HuH-7 (cell line): ENCODE measurements at regions not wholly inside any gene's neighbourhood (a gene's known extent, or its start where the extent isn't known, plus 50 kb on each side); places are given as distances from the start of the nearest gene placed in this dataset.
"Not testable (repeated sequence)": the region's sequence is repeated elsewhere in the genome, so short reads cannot be mapped to it uniquely, and the experiment has no call there.

Experiments
- DNase-seq: peaks from one replicate; pipeline ENCODE4 v3.0.0; 2011; ENCODE audit warnings: low spot score

- DNase-seq: no peak
Measured at GRCh38 chr6:134634466-134634865, 315.4 kb downstream of the ALDH8A1 start.

DNA sequence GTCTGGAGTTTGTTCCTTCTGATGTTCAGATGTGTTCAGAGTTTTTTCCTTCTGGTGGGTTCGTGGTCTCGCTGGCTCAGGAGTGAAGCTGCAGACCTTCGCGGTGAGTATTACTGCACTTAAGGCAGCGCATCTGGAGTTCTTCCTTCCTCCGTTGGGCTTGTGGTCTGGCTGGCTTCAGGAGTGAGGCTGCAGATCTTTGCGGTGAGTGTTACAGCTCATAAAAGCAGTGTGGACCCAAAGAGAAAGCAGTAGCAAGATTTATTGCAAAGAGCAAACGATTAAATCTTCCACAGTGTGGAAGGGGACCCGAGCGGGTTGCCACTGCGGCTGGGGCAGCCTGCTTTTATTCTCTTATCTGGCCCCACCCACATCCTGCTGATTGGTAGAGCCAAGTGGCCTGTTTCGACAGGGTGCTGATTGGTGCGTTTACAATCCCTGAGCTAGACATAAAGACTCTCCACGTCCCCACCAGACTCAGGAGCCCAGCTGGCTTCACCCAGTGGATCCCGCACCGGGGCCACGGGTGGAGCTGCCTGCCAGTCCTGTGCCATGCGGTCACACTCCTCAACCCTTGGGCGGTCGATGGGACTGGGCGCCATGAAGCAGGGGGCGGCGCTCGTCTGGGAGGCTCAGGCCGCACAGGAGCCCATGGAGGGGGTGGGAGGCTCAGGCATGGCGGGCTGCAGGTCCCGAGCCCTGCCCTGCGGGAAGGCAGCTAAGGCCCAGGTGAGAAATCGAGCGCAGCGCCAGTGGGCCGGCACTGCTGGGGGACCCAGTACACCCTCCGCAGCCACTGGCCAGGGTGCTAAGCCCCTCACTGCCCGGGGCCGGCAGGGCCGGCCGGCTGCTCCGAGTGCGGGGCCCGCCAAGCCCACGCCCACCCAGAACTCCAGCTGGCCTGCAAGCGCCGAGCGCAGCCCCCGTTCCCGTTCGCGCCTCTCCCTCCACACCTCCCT is 315.3 kb upstream of the SGK1 start:
- not testable (repeated sequence) for DNase-seq

DNA sequence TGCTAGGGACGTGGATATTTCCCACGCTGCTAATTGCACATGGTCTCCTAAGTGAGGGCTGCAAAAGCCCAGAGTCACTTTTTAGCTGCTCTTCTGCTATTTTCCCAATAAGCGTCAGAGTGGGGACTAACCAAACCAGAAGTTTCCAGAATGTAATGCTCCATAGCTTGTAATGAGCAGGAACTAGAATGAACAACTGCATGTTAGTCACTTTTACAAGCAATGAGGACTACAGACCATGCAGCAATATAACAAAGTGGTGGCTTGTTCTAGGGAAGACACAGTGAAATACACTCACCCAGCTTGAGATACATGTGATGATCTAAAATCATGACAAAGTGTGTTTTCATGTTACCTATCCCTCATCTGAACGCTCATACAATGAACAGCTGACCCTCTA is 314.1 kb upstream of the SGK1 start:
- DNase-seq: no peak

GRCh38 chr6:134631398-134631924 is 313.5 kb upstream of the SGK1 start:
- DNase-seq: no peak

- DNase-seq: peak; percentile 33
Measured at GRCh38 chr6:134630508-134631121, 312.7 kb upstream of the SGK1 start.

GRCh38 chr6:134628154-134628553 is 310.2 kb upstream of the SGK1 start:
- no peak for DNase-seq

DNA sequence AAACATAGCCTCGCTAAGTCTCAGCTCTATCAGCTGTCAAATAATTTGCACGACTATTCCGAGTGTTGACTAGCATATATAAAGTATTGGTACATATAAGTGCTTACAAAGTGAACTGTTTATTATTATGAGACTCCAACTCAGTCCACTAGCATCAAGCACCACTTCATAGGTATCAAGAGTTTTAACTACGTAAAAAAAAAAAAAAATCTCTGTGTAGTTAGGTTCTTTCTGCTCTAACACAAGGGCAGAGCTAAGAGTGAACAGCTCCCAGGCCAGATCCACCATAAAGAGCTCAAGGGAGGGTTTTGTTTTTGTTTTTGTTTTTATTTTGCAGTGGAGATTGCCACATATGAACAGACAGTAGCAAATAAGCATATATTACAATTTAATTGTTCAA is 309.8 kb upstream of the SGK1 start:
- DNase-seq: no peak

GRCh38 chr6:134626589-134626988 is 308.7 kb upstream of the SGK1 start:
- DNase-seq: no peak

DNA sequence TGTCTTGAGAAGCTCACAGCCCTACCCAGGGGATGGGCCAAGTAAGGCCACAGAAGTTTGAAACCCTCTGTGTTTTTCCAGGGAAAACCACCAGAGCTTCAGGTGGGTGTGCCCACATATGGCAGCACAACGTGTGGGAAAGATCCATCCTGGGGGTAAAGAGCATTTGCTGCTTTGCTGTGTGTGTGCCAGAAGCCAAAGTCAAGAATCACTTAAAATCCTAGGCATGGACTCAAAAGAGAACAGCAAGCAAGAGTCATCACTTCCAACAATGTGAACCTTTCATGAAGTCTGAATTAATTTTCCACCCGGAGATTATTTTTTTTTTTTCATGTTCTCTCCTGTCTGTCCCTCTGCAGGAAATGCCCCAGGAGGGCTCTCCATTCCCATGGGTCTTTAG is 308.2 kb upstream of the SGK1 start:
- DNase-seq: no peak

DNA sequence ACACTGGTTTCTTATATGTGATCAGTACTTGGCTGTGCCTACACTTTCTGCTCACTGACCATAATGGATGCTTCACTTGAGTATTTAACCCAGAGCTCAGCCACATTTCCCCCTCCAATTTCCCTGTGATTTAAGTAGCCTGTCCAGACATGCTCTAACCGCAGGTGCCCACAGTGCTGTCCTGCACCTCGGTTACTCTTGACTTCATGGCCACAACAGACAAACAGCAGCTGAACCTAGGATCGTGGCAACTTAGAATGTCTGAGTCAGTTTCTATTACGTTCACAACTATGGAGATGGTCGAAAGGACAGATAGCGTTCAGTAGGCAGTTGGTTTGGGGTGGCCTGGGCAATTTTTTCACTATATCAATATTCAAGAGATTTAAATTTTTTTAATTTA is 306.9 kb upstream of the SGK1 start:
- no peak for DNase-seq

DNA sequence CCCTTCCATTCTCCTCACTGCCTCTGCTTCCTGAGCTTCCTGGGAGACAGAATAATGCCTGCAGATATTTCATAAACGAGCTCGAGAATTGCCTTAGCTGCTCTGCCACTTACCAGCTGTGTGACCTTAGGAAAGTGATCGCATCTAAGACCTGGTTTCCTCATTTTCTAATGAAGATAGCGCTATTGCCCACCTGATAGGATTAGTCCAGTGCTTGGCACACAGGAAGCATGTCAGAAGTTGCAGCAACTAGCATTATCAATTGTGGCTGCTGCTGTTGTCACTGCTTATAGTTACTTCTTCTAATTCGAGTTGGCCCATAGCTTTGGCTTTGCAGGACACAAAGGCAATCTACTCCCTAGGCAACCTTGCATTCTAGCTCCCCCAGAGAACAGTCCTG is 305.5 kb upstream of the SGK1 start:
- DNase-seq: no peak

GRCh38 chr6:134622382-134623173 is 304.7 kb upstream of the SGK1 start:
- no peak for DNase-seq

DNA sequence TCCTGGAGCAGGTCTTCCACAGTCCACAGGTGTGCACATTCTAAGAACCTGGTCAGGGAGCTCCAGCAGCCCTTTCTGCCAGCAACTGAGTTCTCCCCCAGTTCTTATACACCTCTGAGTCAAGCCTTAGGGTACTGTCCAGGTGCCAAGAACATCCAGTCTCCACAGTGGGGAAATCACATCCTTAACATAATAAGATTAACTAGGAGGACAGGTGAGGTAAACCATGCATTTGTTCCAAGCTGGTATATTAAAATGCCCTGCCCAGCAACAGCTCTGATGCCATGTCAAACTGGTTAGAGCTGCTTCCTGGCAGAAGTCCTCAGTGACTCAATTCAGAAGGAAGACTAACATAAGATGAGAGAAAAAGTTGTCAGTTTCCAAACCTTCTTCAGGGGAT is 303.9 kb upstream of the SGK1 start:
- no peak for DNase-seq

DNA sequence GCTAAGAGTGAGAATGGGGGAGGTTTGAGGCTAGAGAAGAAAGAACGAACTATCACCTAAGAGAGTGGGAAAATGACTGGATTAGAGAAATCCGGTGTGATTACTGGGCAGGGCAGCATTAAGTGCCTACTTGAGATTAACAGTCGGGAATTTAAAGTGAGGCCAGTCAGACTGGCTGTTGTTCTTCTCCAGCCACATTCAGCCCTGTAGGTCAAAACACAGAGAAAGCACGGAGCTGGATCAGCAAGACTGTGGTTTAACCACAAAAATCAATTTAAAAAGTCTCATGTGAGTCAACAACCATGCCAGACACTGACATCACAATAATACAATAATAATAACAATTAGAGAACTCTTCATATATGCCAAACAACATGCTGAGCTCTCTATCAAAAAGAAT is 301.9 kb upstream of the SGK1 start:
- DNase-seq: no peak

GRCh38 chr6:134619077-134619476 is 301.2 kb upstream of the SGK1 start:
- DNase-seq: no peak

GRCh38 chr6:134614606-134615485 is 296.9 kb upstream of the SGK1 start:
- no peak for DNase-seq

DNA sequence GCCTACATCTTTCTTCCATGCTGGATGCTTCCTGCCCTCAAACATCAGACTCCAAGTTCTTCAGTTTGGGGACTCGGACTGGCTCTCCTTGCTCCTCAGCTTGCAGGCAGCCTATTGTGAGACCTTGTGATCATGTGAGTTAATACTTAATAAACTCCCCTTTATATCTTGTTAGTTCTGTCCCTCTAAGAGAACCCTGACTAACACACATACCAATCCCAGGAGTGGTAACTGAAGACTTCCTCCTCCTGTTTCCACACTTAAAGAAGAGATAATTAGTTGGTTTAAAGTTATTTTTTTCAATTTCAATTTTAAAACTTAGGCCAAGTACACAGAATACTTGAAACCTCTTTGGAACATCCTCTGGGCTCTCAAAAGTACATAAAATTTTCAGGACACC is 294.2 kb upstream of the SGK1 start:
- DNase-seq: not testable (repeated sequence)

DNA sequence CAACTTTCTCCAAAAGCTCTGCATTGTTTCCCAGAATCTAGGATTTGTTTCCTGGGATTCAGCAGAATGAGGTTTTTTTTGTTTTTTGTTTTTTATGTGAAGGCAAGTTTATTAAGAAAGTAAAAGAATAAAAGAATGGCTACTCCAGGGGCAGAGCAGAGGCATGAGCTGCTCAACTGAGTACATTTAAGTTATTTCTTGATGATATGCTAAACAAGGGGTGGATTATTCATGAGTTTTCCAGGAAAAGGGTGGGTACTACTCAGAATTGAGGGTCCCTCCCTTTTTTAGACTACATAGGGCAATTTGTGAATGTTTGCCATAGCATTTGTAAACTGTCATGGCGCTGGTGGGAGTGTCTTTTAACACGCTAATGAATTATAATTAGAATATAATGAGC is 292.5 kb upstream of the SGK1 start:
- DNase-seq: no peak

DNA sequence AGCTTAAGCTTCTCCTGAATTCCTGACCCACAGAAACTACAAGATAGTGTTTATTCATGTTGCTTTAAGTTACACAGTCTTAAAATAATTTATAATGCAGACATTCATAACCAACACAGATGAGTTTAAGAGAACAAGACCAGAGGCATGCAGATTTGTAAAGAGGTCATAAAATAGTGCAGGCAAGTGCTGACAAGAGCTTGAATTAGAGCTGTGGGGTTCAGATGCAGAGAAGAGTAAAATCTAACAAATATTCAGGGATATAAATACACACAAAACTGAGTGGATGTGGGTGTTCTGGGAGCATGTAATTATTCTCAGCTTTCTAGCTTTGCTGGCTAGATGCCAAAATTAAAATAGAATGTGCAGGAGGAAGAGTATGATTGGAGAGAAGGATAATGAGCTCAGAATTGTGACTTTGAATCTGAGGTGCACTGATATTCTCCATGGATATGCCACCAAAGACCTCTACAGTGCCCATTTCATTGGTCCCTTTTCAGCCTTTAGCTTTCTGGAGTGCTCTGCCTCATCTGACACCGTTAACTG is 291.9 kb upstream of the SGK1 start:
- DNase-seq: no peak

DNA sequence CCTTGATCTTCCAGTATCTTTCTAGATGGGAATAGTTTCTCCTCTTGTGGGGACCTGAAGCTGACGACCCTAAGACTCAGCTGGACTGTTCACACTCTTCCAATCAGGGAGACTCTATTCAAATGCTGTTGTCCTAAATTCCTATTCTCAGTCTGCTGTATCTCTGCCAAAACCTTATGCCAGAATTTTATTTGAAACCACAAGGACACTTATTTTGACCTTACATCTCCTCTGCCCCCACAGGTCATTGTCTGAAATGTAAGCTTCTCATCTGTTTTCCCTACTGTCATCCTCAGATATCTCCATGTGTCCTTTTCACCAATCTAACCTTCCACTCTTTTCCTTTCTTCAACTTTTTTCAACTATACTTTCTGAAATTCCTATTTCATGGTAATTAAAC is 289.5 kb upstream of the SGK1 start:
- DNase-seq: no peak

DNA sequence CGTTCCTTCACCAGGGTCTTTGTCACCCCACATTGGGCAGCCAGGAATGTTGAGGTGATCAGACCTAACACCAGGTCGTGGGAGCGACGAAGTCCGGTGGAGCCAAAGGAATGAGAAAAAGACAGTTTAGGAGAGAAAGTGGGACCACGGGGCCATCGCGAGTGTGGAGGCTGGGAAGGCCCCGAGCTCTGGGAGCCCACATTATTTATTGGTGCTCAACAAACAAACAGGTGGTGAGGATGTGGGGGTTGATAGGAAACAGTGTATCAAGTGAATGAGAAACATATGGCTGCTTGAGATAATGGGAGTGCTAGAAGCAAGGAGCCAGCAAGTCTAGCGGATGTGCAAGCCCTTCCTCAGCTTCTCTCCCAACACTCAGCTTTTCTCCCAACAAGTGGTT is 287.1 kb upstream of the SGK1 start:
- no peak for DNase-seq
